HL-60 (cell line): ENCODE measurements at regions not wholly inside any gene's neighbourhood (a gene's known extent, or its start where the extent isn't known, plus 50 kb on each side); places are given as distances from the start of the nearest gene placed in this dataset.

ENCODE experiments used
- DNase-seq, 2 experiments: peaks; one replicate each; pipeline ENCODE4 v3.0.0-alpha.2; 2010 to 2020; ENCODE audit warnings: low read depth in 1 of 2, low spot score in 1 of 2
- H3K27ac ChIP-seq: fragments of 250-450 bp; sonication (Bioruptor Pico); replicated peaks from 2 replicates; pipeline ENCODE4 v1.5.1; 2020; ENCODE audit warnings: mild to moderate bottlenecking, moderate library complexity
- H3K27me3 ChIP-seq: fragments of 250-450 bp; sonication (Bioruptor Pico); 2 replicates; pipeline ENCODE4 v1.5.1; 2021; ENCODE audit warnings: mild to moderate bottlenecking, moderate library complexity; ENCODE audit not compliant: insufficient read depth, poor library complexity, severe bottlenecking
- H3K4me3 ChIP-seq: replicated peaks from 2 replicates; pipeline ENCODE4 v1.5.1; 2011; ENCODE audit warnings: mild to moderate bottlenecking, control low read depth, low read length; ENCODE audit not compliant: insufficient read depth
- CTCF ChIP-seq: IDR thresholded peaks from one replicate; pipeline ENCODE4 v1.5.1; 2011; ENCODE audit warnings: low read length, control low read depth, inconsistent platforms; ENCODE audit not compliant: insufficient read depth
- GABPA ChIP-seq: IDR thresholded peaks from 2 replicates; pipeline ENCODE4 v1.6.1; 2012; ENCODE audit warnings: low read depth
- POLR2AphosphoS5 ChIP-seq: IDR thresholded peaks from 2 replicates; pipeline ENCODE4 v1.6.1; 2012; ENCODE audit warnings: low read depth
- REST ChIP-seq: IDR thresholded peaks from 2 replicates; pipeline ENCODE4 v1.6.1; 2012; ENCODE audit warnings: low read depth; ENCODE audit not compliant: insufficient replicate concordance
- SPI1 ChIP-seq: IDR thresholded peaks from 2 replicates; pipeline ENCODE4 v1.6.1; 2012; ENCODE audit warnings: low read depth, mild to moderate bottlenecking, borderline replicate concordance

- Histone ChIP-seq H3K27me3 (no peaks in the 10 kb centered on the region), H3K4me3 (no peak overlapping the region), H3K27ac (no peak overlapping the region)
- TF ChIP-seq REST (no peak), SPI1 (no peak), CTCF (no peak), POLR2AphosphoS5 (no peak), GABPA (no peak)
- no peak for DNase-seq
Measured at GRCh38 chr2:164371916-164372315, 249.4 kb downstream of the GRB14 start.

- H3K27me3 ChIP-seq = no peaks in the 10 kb centered on the region
- DNase-seq = no peak
- TF ChIP-seq GABPA (no peak), POLR2AphosphoS5 (no peak), CTCF (no peak), REST (no peak), SPI1 (no peak)
- H3K4me3 ChIP-seq = no peak overlapping the region
- no peak overlapping the region for H3K27ac ChIP-seq
Measured at GRCh38 chr2:164369366-164369765, 251.9 kb downstream of the GRB14 start.

- Histone ChIP-seq H3K4me3 (no peak overlapping the region), H3K27me3 (no peaks in the 10 kb centered on the region), H3K27ac (no peak overlapping the region)
- TF ChIP-seq SPI1 (no peak), GABPA (no peak), POLR2AphosphoS5 (no peak), CTCF (no peak), REST (no peak)
- DNase-seq = no peak
Measured at GRCh38 chr2:164368896-164369295, 252.4 kb downstream of the GRB14 start.
